NCI-H1436 (cell line): ENCODE measurements at regions not wholly inside any gene's neighbourhood (a gene's known extent, or its start where the extent isn't known, plus 50 kb on each side); places are given as distances from the start of the nearest gene placed in this dataset.

Source experiments
- DNase-seq: peaks from one replicate; lab custom pipeline; 2025; lab: John Stamatoyannopoulos, UW

DNA sequence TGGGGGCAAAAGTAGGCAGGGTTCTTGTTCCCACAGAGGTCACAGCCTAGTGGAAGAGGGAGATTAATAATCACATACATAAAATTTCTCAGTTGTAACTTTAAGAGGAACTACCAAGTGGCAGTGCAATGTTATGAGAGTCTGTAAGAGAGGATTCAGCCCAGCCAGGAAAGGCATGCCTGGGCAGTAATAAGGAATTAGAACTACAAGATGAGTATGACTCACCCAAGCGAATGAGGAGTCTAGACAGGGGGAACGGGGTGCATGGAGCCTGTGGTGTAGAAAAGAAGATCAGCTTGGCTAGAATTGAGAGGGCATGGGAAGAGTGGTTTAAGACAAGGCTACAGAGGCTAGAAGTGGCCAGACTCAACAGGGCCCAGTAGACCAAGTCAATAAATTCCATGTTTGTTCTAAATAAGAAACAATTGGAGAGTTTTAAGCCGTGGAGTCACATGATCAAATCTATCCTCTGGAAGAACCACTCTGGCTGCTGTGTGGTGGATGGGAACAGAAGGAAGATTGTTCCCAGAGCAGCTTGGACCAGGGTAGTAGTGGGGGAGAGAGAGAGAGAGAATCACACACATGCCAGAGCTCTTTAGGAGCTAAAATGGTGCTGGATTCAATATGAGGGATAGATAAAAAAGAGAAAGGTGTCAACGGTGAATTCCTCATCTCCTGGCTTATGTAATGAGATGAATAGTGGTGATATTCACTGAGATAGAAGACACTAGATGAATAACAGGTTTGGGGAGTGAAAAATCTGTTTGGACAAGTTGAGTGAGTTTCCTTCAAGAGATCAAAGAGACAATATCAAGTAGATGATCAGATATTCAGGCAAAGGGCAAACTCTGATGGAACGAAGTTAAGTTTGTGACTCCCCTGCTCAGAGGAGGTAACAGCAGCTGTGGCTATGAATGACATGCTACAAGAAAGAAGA, 265.1 kb downstream of the FGFR2 start:
- no peak for DNase-seq

- no peak for DNase-seq
Measured at GRCh38 chr10:121335386-121335925, 262.8 kb downstream of the FGFR2 start.

GRCh38 chr10:121337427-121337826, 260.8 kb downstream of the FGFR2 start:
- no peak for DNase-seq

DNA sequence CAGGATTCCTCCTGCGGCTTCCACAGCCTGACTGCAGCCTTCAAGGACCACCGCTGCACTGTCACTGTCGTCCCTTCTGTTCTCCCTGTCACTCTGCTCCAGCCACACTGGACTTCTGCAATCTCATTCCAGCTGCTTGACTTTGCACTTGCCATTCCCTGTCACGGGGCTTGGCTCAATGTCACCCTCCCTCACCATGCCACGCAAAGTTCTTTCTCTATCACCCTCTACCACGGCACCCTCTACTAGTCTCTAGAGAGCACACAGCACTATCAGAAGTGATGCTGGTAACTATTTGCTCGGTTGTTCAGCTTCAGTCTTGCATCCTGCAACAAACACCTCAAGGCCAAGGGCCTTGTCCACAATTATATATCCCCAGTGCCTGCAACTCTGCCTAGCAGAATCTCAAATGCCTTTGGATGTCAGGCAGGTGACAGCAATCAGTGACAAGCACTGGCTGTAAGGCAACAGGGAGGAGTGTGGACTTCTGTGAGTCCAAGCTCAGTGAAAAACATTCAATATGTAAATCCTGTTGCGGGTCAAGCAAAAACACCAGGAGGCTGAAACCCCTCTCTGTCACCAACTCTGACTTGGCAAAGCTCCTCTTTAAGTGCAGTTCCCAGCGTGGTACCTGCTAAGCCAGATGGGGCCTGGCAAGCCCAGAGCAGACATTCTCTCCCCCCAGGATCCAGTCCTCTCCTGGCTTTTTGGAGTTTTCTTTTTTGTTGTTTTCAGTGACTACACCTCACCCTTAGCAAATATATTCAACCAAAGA, 259.9 kb downstream of the FGFR2 start:
- no peak for DNase-seq

GRCh38 chr10:121339114-121339513, 259.1 kb downstream of the FGFR2 start:
- DNase-seq: no peak

- DNase-seq: no peak
Measured at GRCh38 chr10:121340271-121340831, 257.9 kb downstream of the FGFR2 start.

- DNase-seq: no peak
Measured at GRCh38 chr10:121351540-121351939, 246.7 kb downstream of the FGFR2 start.

GRCh38 chr10:121352231-121352855, 245.9 kb downstream of the FGFR2 start:
- no peak for DNase-seq

GRCh38 chr10:121355161-121355560, 243.1 kb downstream of the FGFR2 start:
- DNase-seq: no peak

GRCh38 chr10:121356183-121356582, 242.1 kb downstream of the FGFR2 start:
- DNase-seq: no peak

DNA sequence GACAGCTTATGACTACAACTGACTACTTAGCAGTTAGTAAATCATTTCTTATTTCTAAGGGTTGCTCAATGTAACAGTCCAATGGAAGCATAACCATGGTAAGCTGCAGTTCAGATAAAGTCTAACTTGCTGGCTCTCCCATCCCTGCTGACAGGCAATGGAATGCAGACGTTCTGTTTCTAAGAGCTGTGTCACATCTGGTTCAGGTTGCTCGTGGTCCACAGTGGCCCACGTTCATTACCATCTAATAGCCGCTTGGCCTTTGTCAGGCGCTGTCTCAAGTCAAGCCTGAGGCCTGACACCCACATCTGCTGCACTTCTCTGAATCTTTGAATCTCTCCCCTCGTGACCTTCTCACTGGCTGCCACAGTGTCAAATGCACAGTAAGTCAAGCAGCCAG, 240.8 kb downstream of the FGFR2 start:
- DNase-seq: no peak

GRCh38 chr10:121362026-121362425, 236.2 kb downstream of the FGFR2 start:
- no peak for DNase-seq

GRCh38 chr10:121365566-121365965, 232.7 kb downstream of the FGFR2 start:
- no peak for DNase-seq

DNA sequence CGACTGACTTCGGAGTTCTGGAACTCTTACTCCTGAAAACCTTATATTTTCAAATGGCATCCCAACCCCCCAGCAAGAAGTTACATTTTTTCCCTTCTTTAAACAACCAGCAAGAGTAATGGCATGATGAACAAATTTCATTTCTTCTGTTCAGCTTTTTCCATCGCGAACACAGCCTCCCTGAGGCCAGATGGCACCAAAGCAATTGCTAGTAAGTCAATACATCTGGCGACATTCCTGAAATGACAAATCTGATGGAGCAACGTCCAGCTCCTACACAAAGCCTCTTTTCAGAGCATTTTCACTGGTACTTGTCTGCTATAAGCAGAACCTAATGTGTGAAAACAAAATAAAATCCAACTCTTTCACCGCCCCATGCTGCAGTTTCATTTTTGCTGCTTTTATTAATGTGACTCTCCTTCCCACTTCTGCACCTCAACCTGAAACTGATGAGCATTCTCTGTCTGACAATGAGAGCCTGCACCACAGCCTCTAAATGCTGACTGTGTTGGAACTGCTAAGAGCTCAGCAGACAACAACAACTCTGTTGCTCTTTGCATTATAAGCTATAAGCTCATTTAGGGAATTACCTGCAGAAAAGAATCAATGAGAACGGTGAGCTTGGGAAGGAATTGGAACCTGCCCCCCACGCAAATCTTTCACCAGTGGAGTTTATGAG, 229.8 kb downstream of the FGFR2 start:
- no peak for DNase-seq

DNA sequence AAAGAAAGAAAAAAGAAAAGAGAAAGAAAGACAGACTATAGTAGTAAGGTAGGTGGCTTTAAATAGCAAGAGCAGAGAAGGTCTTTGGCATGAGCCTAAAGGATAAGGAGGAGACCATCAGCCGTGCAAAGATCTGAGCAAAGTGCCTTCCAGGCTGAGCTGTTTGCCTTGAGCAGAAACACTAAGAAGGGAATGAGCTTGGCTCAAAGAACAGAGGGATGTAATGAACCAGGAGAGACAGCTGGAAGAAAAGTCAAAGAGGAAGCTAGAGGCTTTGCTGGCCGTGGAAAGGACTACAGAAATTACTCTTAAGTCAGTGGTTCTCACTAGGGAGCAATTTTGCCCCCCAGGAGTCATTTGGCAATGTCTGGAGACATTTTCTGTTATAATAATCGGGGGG, 228.6 kb downstream of the FGFR2 start:
- no peak for DNase-seq

DNA sequence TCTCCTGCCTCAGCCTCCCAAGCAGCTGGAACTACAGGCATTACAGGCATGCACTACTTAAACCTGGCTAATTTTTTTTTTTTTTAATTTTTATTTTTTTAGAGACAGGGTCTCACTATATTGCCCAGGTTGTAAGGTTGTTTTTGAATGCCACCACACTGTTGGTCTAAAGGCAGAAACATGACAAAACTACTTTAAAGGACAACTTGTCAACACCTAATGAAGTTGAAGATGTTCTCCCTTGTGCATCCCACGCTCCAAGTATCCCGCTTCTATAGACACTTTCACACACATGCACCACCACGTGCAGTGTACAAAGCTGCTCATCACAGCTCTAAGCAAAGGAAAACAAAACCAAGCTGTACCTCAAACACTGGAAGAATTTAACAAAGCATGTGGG, 226.4 kb downstream of the FGFR2 start:
- no peak for DNase-seq

DNA sequence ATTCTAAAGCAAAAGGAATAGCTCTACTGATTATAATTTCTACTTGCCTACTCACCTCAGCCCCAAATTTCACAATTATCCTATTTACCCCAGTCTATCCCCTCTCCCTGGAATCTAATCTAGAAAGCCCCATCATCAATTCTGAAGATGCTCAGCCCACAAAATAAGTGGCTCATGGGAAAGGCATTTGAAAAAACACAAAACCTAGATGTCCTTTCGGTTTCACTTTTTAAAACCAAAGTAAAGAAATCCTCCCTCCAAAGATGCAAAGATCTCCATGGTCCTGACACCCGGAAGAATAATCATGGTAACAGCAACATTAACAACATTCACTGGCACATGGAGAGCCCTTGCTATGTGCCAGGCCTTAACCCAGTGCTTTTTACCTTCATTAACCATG, 224.8 kb downstream of the FGFR2 start:
- DNase-seq: no peak

DNA sequence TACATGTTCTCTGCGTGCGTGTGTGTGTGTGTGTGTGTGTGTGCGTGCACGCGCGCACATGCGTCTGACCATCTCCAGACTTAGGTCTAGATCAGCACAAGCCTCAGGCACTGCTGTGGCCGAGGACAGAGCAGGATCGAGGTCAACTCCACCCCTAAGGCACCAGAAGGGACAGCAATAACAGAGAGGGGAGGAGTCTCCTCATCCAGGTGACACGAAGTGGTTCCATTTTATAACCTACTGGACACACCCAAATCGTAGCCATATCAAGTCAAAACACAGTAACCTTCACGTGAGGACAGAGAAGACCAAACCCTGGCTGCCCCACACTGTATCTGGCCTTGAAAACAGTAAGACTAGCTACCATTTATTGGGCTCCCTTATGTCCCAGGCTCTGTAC, 224.1 kb downstream of the FGFR2 start:
- no peak for DNase-seq

DNA sequence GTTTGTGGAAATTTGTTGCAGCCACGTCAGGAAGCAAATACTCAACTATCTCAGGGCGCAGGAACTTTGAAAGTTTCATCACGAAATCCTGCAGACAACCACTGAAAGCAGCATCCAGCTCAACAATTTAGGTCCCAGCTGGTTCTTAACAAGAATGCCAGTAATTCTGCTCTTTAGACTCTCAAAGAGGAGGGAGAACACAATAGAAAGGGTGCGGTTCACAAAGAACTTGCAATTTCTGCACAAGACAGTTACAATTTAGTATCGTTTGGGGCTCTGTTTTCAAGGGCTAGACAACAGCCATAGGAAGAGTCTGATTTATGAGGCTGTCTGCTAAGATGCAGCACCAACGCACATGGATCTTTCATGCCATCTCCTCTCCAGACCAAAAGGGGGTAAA, 223.1 kb downstream of the FGFR2 start:
- no peak for DNase-seq

GRCh38 chr10:121378251-121378801, 219.9 kb downstream of the FGFR2 start:
- DNase-seq: no peak

GRCh38 chr10:121379013-121379412, 219.2 kb downstream of the FGFR2 start:
- no peak for DNase-seq
